GM18508 (cell line): ENCODE measurements at regions not wholly inside any gene's neighbourhood (a gene's known extent, or its start where the extent isn't known, plus 50 kb on each side); places are given as distances from the start of the nearest gene placed in this dataset.
"Not testable (repeated sequence)": the region's sequence is repeated elsewhere in the genome, so short reads cannot be mapped to it uniquely, and the experiment has no call there.

Experiments
- ATAC-seq: cut with Tn5 transposase; IDR thresholded peaks from one replicate; pipeline ENCODE4 v1.9.1; 2021; ENCODE audit warnings: moderate number of reproducible peaks; ENCODE audit not compliant: insufficient read depth, unreplicated experiment

DNA sequence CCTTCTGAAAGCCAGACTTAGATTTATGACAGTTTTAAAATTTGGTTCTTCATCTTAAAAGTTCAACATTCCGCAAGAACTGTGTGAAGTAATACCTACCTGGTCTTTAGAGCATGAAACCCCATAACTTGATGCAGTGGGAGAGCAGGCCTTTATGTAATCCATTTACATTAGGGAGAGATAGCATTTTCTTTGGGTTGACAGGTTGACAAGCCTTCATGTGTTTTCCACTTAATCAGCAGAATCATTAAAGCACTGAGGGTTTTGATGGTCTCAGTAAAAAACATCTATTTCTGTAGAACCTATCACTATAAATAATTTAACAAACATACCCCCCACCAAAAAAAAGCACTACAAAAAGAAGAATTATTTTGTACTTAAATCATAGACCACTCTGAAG is 121.6 kb upstream of the KIF2A start:
- no peak for ATAC-seq

- no peak for ATAC-seq
Measured at GRCh38 chr5:62190173-62190572, 115.8 kb upstream of the KIF2A start.

DNA sequence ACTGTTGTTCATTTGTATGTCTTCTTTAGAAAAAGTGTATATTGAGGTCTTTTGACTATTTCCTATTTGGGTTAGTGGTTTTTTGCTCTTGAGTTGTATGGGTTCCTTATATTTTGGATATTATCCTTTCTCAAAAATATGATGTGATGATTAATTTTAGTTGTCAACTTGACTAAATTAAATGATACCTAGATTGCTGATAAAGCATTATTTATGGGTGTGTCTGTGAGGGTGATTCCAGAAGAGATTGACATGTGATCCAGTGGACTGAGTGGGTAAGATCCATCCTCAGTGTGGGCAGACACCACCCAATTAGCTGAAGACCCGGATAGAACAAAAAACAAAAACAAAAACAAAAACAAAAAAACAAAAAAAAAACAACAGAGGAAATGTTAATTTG is 115.1 kb upstream of the KIF2A start:
- no peak for ATAC-seq

GRCh38 chr5:62192958-62193357 is 113.0 kb upstream of the KIF2A start:
- ATAC-seq, result no peak

GRCh38 chr5:62196532-62196931 is 109.5 kb upstream of the KIF2A start:
- ATAC-seq, result not testable (repeated sequence)

DNA sequence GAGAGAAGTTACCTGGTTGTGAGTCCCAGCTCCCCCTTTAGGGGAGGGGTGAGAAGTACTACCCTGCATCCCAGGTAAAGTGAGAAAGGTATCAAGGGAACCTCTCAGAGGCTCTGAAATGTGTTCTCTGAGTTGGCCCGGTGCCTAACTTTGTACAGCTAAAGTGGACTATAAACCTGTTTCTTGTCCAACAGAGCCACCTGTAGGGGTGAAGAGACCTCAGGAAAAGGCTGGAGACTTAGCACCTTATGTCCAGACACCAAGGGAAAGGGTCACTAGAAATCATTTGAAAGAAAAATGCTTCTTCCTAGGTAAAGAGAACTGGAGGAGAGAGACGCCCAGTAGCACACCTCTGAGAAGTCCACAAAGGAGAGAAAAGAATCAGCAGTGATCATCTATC is 108.3 kb upstream of the KIF2A start:
- no peak for ATAC-seq

- ATAC-seq, result no peak
Measured at GRCh38 chr5:62198421-62198820, 107.6 kb upstream of the KIF2A start.

DNA sequence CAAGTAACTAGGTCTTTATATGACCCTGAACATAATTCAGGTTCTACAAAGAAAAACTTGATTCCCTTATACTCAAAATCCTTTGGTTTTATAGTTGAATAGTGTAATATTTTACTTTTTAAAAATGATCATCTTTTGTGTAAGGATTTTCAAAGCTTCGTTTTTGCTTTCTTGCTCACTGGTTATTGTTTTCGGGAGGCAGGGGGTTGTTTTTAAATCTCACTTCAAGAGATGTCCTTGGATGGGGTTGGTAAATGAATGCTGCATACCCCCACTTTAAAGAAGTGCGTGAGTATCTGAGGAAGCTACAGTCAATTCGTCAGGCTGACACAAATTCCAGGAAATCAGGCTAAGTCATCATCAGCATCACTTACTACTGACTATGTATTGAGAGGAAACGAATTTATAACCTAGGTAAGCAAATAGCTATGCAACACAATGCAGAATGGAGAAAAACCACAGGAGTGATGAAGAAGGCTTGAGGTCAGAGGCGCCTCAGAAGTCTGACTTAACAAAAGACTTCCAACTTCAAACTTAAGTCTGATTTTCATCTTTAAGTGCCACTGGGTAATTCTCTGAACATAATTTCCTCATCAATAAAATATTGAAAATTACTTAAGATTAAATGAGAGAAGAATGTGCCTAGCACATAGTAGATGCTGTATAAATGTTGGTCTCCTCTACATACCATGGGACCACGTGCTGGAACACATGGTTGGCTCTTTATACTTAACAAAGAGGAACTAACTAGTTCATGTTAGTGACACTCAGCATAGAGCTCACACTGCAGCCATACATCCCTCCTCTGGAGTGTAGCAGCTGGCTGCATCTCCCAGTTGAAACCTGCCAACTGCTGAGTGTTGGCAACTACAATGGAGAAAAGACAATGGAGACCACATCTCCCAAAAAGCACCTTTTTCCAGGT is 106.0 kb upstream of the KIF2A start:
- ATAC-seq, result no peak

GRCh38 chr5:62206150-62206829 is 99.7 kb upstream of the KIF2A start:
- no peak for ATAC-seq

DNA sequence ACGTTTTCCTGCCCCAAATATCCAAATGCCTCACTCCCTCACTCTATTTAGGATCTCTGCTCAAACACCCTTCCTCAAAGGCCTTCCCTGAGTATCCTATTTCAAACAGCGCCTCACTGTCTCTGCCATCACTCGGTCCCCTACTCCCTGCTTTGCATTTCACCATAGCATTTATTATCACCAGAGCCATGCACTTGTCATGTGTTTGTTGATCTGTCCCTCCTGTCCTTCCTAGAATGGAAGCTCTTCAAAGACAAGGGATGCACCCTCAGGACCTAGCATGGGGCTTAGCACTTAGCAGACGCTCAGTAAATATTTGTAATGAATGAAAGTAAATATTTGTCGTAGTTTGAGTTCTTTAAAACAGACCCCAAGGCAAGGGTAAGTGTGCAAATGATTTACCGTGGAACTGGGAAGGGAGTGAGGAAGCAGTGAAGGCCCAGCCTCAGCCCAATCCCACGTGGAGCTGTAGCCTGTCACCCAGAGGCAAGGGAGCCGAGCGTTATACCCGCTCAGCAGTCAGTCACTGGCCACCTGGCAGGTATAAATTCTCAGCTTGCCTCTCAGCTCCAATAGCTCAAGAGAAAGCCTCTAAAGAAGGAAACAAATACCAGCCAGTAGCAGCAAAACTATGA is 97.7 kb upstream of the KIF2A start:
- ATAC-seq, result no peak

DNA sequence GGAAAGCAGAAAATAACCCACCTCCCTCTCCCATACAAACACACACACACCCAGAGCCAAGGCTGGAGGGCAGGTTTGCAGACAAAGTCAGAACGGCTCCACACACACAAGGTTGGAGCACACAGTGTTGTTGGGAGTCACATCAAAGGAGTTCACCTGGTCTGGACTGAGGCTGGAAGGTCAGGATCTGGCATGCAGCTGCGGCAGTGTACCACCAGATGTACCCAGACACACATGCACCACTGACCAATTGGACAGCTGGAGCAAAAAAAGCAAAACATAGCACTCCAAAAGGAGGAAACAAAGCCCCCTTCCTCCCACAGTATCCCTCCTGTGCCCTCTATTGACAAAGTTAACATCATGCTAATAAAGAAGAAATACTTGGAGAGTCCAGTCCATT is 94.6 kb upstream of the KIF2A start:
- no peak for ATAC-seq

- ATAC-seq, result no peak
Measured at GRCh38 chr5:62212648-62213047, 93.4 kb upstream of the KIF2A start.

DNA sequence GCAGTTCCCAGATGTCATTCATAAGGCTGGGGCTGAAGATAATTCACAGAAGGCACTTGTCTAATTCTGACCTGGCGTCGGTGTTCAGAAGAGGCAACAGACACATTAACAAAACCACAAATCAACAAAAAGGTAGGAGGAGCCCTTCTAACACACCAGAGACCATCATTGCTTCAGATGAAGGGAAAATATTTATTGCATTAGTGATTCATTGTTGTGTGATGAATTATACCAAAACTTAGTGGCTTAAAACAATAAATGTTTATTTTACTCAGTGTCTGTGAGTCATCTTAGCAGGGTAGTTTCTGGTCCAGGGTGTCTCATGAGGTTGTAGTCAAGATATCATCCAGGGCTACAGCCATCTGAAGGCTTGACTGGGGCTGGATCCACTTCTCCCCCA is 91.3 kb upstream of the KIF2A start:
- ATAC-seq, result no peak

GRCh38 chr5:62216603-62217002 is 89.4 kb upstream of the KIF2A start:
- not testable (repeated sequence) for ATAC-seq

GRCh38 chr5:62217095-62217494 is 88.9 kb upstream of the KIF2A start:
- not testable (repeated sequence) for ATAC-seq

- not testable (repeated sequence) for ATAC-seq
Measured at GRCh38 chr5:62218860-62219259, 87.1 kb upstream of the KIF2A start.

DNA sequence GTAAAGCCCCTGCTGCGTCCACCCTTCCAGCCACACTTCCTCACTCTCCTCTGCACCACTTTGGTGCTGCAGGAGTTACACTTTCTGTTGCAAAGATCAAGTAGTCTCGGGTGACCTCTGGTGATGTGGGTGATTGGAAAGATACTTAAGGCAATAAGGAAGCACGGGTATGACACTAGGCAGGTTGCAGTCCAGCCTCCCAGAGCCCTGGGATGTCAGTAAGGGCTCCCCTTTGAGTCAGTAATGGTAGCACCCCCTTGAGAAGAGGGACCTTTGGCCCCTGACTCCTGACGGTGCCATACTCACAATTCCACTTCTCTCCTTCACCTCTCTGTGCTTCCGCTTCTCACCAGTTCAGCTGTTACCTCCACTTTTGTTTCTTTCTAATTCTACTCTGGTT is 84.1 kb upstream of the KIF2A start:
- ATAC-seq, result not testable (repeated sequence)

DNA sequence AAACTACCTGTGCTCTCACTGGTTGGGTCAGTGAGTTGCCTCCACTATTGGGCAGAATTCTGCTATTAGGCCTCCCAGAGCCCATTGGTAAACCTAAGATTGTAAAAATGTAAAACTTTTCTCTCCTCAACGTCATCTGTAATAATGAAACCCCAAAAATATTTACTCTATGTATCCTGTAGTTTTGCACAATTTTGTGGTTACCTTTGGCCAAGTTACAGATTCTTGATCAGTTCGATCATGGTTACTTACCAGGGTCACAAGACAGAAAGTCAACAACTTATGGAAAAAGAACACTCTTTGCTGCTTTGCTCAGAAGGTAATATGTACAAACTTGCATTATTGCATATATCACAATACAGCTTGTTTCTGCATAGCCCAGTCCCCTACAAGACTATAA is 83.7 kb upstream of the KIF2A start:
- not testable (repeated sequence) for ATAC-seq

DNA sequence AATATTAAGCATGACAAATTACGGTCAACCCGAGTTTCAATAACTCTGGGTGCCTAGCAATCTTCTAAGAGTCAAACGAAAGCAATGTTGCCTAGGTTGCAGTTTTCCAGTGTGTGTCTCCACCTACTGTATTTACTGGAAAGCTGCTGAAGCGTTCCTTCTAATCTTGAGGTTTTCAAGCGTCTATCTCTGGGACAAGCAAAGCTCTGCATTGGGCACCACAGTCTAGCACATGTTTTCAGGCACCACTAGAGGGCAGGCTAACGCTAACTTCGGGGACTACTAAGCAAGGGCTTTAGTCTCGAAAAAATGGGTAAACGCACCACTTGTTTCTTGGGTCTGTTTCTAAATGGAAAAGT is 82.7 kb upstream of the KIF2A start:
- peak; percentile 90 for ATAC-seq

DNA sequence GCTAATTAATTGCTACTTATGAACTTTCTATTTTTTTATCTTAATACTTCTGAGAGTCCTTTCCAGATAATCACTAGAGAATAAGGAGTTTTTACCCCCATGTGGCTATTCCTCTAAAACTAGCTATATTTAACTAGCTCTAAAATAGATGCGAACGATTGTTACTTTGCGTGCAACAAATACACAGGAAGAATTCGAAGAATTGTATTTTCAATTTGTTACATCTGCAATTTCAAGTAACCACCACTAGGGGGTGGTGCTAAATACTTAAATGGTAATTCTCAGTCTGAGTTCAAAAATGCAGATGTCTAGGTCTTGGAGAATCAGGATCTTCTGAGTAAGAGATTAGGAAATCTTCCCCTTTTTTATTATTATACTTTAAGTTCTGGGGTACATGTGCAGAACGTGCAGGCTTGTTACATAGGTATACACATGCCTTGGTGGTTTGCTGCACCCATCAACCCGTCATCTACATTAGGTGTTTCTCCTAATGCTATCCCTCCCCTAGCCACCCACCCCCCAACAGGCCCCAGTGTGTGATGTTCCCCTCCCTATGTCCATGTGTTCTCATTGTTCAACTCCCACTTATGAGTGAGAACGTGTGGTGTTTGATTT is 80.9 kb upstream of the KIF2A start:
- not testable (repeated sequence) for ATAC-seq

DNA sequence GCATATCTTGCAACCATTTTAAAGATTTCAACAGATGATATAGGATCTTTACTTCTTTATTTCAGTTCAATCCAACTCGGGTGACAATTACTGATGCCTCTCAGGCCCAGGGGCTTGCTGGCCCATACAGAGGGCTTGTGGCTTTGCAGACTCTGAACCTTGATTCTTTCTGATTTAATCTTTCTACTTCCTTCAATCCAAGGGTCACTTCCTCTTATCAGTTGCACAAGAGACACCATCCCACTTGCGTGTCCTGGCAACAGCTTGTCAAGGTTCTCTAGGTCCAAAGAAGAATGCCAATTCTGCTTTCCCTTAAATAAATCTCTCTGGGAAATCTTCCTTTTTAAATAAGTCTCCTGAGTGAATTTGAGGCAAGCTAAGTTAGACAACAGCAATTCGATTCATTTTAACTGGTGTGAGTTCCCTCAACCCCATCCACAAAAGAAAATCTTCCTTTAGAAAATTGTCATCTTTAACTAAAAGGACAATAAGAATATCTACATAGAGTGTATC is 75.1 kb upstream of the KIF2A start:
- not testable (repeated sequence) for ATAC-seq
